Endodermal cell (in vitro differentiated cells): ENCODE measurements at regions not wholly inside any gene's neighbourhood (a gene's known extent, or its start where the extent isn't known, plus 50 kb on each side); places are given as distances from the start of the nearest gene placed in this dataset.

ENCODE experiments used
- DNase-seq: peaks from one replicate; pipeline ENCODE4 v3.0.0-alpha.2; 2017
- H3K27ac ChIP-seq: 2 replicates; pipeline ENCODE4 v1.5.1; 2013; ENCODE audit warnings: mild to moderate bottlenecking, low read depth, low read length, moderate library complexity
- H3K27me3 ChIP-seq: 2 replicates; pipeline ENCODE4 v1.6.1; 2013; ENCODE audit warnings: mild to moderate bottlenecking, low read length, moderate library complexity; ENCODE audit not compliant: insufficient read depth, control insufficient read depth, poor library complexity, severe bottlenecking
- H3K36me3 ChIP-seq: 2 replicates; pipeline ENCODE4 v1.7.0; 2013; ENCODE audit warnings: mild to moderate bottlenecking, low read length, moderate library complexity; ENCODE audit not compliant: control insufficient read depth, insufficient read depth
- H3K4me1 ChIP-seq: one replicate; pipeline ENCODE4 v1.7.0; 2013; ENCODE audit warnings: low read length; ENCODE audit not compliant: control insufficient read depth, insufficient read depth
- H3K4me3 ChIP-seq: 2 replicates; pipeline ENCODE4 v1.5.1; 2013; ENCODE audit warnings: mild to moderate bottlenecking, low read length, moderate library complexity
- H3K9ac ChIP-seq: 2 replicates; pipeline ENCODE4 v1.6.1; 2013; ENCODE audit warnings: mild to moderate bottlenecking, low read length, moderate library complexity; ENCODE audit not compliant: poor library complexity, severe bottlenecking; ENCODE audit errors: extremely low read depth
- H3K9me3 ChIP-seq: 2 replicates; pipeline ENCODE4 v1.6.1; 2013; ENCODE audit warnings: mild to moderate bottlenecking, low read length, moderate library complexity; ENCODE audit not compliant: control insufficient read depth
- H3K27ac Mint-ChIP-seq: 2 replicates; pipeline ENCODE4 v1.8.0; 2020; ENCODE audit warnings: mixed read lengths
- H3K27me3 Mint-ChIP-seq: 2 replicates; pipeline ENCODE4 v1.8.0; 2021; ENCODE audit warnings: mild to moderate bottlenecking, mixed read lengths; ENCODE audit not compliant: insufficient read depth
- H3K36me3 Mint-ChIP-seq: 2 replicates; pipeline ENCODE4 v1.8.0; 2020; ENCODE audit warnings: low read depth, mixed read lengths
- H3K4me1 Mint-ChIP-seq: 2 replicates; pipeline ENCODE4 v1.8.0; 2020; ENCODE audit warnings: mixed read lengths
- H3K4me3 Mint-ChIP-seq: 2 replicates; pipeline ENCODE4 v1.8.0; 2020; ENCODE audit warnings: mild to moderate bottlenecking, moderate library complexity, mixed read lengths
- H3K9me3 Mint-ChIP-seq: 2 replicates; pipeline ENCODE4 v1.8.0; 2020; ENCODE audit warnings: mild to moderate bottlenecking, mixed read lengths
- CTCF ChIP-seq: fragments of 200-600 bp; sonication (generic); conservative IDR thresholded peaks from 2 replicates; pipeline ENCODE4 v1.5.0; 2021; ENCODE audit warnings: antibody characterized with exemption, mild to moderate bottlenecking
- WGBS, 2 experiments: methylation state at CpG; one replicate each; pipeline versions ENCODE4 v1.1.5 to v1.1.7; 2013; ENCODE audit warnings: missing lambda C conversion rate in 2 of 2, mixed read lengths in 1 of 2; ENCODE audit not compliant: insufficient coverage in 1 of 2, insufficient read length in 1 of 2; 5-methylcytosine and 5-hydroxymethylcytosine counted together

GRCh38 chr11:110892741-110893285 is 180.6 kb upstream of the ARHGAP20 start:
- no peaks in the 10 kb centered on the region for H3K36me3 Mint-ChIP-seq
- H3K4me1 Mint-ChIP-seq, result peaks cover 38% of the 10 kb centered on the region
- Histone ChIP-seq H3K9ac (no peak overlapping the region), H3K4me1 (peaks cover 6% of the 10 kb centered on the region), H3K36me3 (no peaks in the 10 kb centered on the region), H3K27me3 (peaks cover 5% of the 10 kb centered on the region), H3K9me3 (peaks cover 7% of the 10 kb centered on the region), H3K27ac (no peak overlapping the region), H3K4me3 (peak overlapping the region; percentile 59)
- WGBS, 2 experiments, result 45 to 81% methylated on average over 3 to 4 of the region's 4 CpGs
- H3K9me3 Mint-ChIP-seq, result no peaks in the 10 kb centered on the region
- H3K4me3 Mint-ChIP-seq, result no peak overlapping the region
- DNase-seq, result no peak
- no peak overlapping the region for H3K27ac Mint-ChIP-seq
- H3K27me3 Mint-ChIP-seq, result peaks cover 4% of the 10 kb centered on the region
- no peak for TF ChIP-seq CTCF

GRCh38 chr11:110891411-110891810 is 179.2 kb upstream of the ARHGAP20 start:
- peaks cover 7% of the 10 kb centered on the region for H3K9me3 ChIP-seq
- TF ChIP-seq CTCF, result no peak
- H3K27me3 ChIP-seq, result peaks cover 5% of the 10 kb centered on the region
- peaks cover 6% of the 10 kb centered on the region for H3K27me3 Mint-ChIP-seq
- no peaks in the 10 kb centered on the region for H3K36me3 Mint-ChIP-seq
- no peak overlapping the region for H3K27ac Mint-ChIP-seq
- H3K9ac ChIP-seq, result no peak overlapping the region
- H3K36me3 ChIP-seq, result no peaks in the 10 kb centered on the region
- 100% methylated on average over 1 of the region's 1 CpG; no CpG with 5 or more reads in 1 of the 2 experiments for whole genome bisulfite sequencing, 2 experiments
- no peaks in the 10 kb centered on the region for H3K9me3 Mint-ChIP-seq
- DNase-seq, result no peak
- no peak overlapping the region for H3K27ac ChIP-seq
- peaks cover 32% of the 10 kb centered on the region for H3K4me1 Mint-ChIP-seq
- H3K4me3 Mint-ChIP-seq, result no peak overlapping the region
- H3K4me1 ChIP-seq, result peaks cover 6% of the 10 kb centered on the region
- H3K4me3 ChIP-seq, result no peak overlapping the region

- peaks cover 28% of the 10 kb centered on the region for H3K4me1 Mint-ChIP-seq
- peaks cover 6% of the 10 kb centered on the region for H3K27me3 Mint-ChIP-seq
- H3K27ac ChIP-seq, result no peak overlapping the region
These were observed 178.8 kb upstream of the ARHGAP20 start for GRCh38 chr11:110890995-110891394.

More at GRCh38 chr11:110890995-110891394, 178.8 kb upstream of the ARHGAP20 start:
- H3K9ac ChIP-seq, result no peak overlapping the region
- H3K27me3 ChIP-seq, result peaks cover 5% of the 10 kb centered on the region
- Mint-ChIP-seq H3K36me3 (no peaks in the 10 kb centered on the region), H3K9me3 (no peaks in the 10 kb centered on the region), H3K4me3 (no peak overlapping the region), H3K27ac (no peak overlapping the region)
- H3K4me1 ChIP-seq, result peaks cover 6% of the 10 kb centered on the region
- no peaks in the 10 kb centered on the region for H3K36me3 ChIP-seq
- H3K4me3 ChIP-seq, result no peak overlapping the region
- DNase-seq, result no peak
- H3K9me3 ChIP-seq, result peaks cover 7% of the 10 kb centered on the region
- TF ChIP-seq CTCF, result no peak
